Vagina (tissue), 2 donors: ENCODE measurements at regions not wholly inside any gene's neighbourhood (a gene's known extent, or its start where the extent isn't known, plus 50 kb on each side); places are given as distances from the start of the nearest gene placed in this dataset.

ENCODE experiments used
- CTCF ChIP-seq, 3 experiments: fragments of 450-650 bp in 2 of 3; fragments of 200-600 bp in 1 of 3; sonication (generic) in 1 of 3; IDR thresholded peaks; one replicate each; pipeline ENCODE4 v1.5.1; 2017 to 2019; ENCODE audit warnings: antibody characterized with exemption in 3 of 3, mild to moderate bottlenecking in 2 of 3, moderate library complexity in 2 of 3
- POLR2A ChIP-seq, 2 donors: fragments of 450-650 bp; IDR thresholded peaks; one replicate each; pipeline ENCODE4 v1.6.1; 2017; ENCODE audit warnings: antibody characterized with exemption in 2 of 2, mild to moderate bottlenecking in 2 of 2, moderate library complexity in 2 of 2
- POLR2AphosphoS5 ChIP-seq, 2 donors: sonication (generic); formaldehyde crosslinking; IDR thresholded peaks; one replicate each; pipeline ENCODE4 v1.9.0; 2017; ENCODE audit warnings: antibody characterized with exemption in 2 of 2, mild to moderate bottlenecking in 2 of 2, low read depth in 1 of 2; ENCODE audit not compliant: insufficient read depth in 1 of 2

- TF ChIP-seq CTCF (IDR thresholded peaks at IDR 0.05) (no peak), POLR2A (IDR thresholded peaks at IDR 0.05) (no peak), POLR2AphosphoS5 (IDR thresholded peaks at IDR 0.05; ENCODE audit: insufficient read depth in 1 of 2, low read depth in 1 of 2) (no peak)
Observed at GRCh38 chr18:42559069-42559690, 556.3 kb downstream of the RIT2 start.
